Left renal cortex interstitium (tissue), 4 donors: ENCODE measurements at regions not wholly inside any gene's neighbourhood (a gene's known extent, or its start where the extent isn't known, plus 50 kb on each side); places are given as distances from the start of the nearest gene placed in this dataset.
A peak's percentile ranks its signal among the peaks of the same experiment; 100 is the strongest.
"Not testable (repeated sequence)": the region's sequence is repeated elsewhere in the genome, so short reads cannot be mapped to it uniquely, and the experiment has no call there.

Source experiments
- DNase-seq, 4 donors: peaks; one replicate each; pipeline ENCODE4 v3.0.0-alpha.2; 2013; ENCODE audit warnings: low read depth in 4 of 4, low spot score in 2 of 4, missing footprints in 1 of 4

GRCh38 chr2:180247658-180248057, 240.6 kb upstream of the CWC22 start:
- no peak for DNase-seq

DNA sequence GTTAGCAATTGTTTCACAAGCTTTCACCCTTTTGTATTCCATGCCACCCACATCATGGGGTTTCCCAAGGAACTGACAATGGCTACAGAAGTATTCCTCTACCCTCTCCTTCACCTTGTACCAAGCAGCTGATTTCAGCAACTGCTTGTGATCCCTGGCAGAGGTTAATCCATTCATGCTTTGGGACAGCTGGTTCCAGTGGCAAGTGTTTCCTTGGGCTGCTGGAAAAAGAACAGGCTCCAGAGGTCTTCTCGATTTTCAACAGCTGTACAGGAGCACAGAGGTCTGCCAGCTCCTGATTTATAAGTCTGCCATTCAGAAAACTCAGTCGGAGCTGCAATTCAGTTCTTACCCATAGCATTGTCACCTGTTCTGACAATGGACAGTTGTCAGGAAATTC, 239.2 kb upstream of the CWC22 start:
- DNase-seq = no peak

DNA sequence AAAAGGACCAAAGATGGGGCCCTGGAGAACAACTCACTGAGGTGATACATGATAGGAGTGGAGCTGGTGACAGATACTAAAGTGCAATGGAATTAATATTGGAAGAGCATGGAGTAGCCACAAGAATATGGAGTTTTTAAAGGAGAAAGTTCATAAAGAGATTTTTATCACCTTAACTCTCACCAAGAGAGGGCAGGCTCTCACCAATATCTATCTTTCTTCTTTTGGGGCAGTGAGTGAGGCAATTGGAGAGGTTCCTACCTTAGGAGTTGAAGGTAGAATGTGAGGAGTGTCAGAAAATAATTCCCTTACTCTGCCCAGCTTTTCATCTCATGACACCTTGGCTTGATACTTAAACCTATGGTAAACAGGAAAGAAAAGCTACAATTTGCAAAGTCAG, 233.7 kb upstream of the CWC22 start:
- no peak for DNase-seq

- no peak for DNase-seq
These were observed 231.6 kb upstream of the CWC22 start for GRCh38 chr2:180238729-180239128.

DNA sequence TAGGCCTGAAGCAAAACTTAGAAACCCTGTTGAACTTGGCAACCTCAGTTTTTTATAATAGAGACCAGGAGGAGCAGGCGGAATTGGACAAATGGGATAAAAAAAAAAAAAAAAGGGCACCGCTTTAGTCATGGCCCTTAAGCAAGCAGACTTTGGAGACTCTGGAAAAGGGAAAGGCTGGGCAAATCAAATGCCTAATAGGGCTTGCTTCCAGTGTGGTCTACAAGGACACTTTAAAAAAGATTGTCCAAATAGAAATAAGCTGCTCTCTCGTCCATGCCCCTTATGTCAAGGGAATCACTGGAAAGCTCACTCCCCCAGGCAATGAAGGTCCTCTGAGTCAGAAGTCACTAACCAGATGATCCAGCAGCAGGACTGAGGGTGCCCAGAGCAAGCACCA, 229.0 kb upstream of the CWC22 start:
- not testable (repeated sequence) for DNase-seq

DNA sequence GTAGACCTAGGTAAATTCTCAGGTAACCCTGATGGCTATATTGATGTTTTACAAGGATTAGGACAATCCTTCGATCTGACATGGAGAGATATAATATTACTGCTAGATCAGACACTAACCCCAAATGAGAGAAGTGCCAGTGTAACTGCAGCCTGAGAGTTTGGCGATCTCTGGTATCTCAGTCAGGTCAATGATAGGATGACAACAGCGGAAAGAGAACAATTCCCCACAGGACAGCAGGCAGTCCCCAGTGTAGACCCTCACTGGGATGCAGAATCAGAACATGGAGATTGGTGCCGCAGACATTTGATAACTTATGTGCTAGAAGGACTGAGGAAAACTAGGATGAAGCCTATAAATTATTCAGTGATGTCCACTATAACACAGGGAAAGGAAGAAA, 228.4 kb upstream of the CWC22 start:
- not testable (repeated sequence) for DNase-seq

- not testable (repeated sequence) for DNase-seq
These were observed 227.9 kb upstream of the CWC22 start for GRCh38 chr2:180234991-180235390.

GRCh38 chr2:180231015-180231414, 223.9 kb upstream of the CWC22 start:
- DNase-seq = no peak

DNA sequence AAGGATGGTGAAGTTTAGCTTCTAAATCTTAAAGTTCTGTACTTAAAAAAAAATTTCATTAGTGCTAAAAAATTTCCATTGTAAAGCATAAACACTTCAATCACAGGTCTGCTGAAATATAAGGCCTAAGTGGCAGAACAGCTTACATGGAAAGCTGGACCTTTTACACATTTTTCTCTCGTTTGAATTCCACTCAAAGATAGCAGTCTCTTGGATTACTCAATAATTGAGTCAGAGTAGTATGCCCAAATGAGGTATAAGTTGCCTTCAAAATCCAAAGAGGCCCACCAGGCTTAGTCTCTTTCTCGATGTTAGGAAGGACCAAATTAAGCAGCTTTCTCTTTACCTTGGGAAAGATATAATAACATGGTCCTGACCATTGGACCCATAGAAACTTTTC, 220.4 kb upstream of the CWC22 start:
- DNase-seq = no peak

DNA sequence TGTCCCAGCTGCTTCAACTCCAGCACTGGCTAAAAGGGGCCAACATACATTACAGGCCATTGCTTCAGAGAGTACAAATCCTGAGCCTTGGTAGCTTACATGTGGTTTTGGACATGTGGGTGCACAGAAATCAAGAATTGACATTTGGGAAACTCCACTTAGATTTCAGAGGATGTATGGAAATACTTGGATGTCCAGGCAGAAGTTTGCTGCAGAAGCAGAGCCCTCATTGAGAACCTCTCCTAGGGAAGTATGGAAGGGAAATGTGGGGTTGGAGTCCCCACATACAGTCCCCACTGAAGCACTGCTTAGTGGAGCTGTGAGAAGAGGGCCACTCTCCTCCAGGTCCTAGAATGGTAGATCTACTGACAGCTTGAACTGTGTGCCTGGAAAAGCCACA, 218.0 kb upstream of the CWC22 start:
- no peak for DNase-seq

- no peak for DNase-seq
These were observed 215.5 kb upstream of the CWC22 start for GRCh38 chr2:180222644-180223043.

DNA sequence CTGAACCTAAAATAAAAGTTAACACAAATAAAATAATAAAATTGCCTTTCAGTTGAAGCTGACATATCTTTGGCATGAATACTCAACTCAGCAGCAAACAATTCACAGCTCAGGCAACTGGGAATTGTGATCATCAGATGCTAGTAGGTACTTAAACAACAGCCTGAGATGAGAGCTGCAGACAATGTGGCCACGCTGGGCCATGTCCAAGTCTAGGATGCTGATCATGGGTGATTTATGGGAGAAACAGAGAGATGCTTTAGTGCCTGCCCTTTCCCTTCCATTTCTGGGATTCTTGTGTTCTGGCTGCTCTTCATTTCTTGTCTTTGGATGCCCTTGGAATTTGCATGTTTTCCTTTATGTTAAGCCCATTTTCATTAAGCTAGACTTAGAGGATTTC, 212.4 kb upstream of the CWC22 start:
- no peak for DNase-seq

- no peak for DNase-seq
These were observed 201.7 kb upstream of the CWC22 start for GRCh38 chr2:180208841-180209240.

- no peak for DNase-seq
These were observed 198.6 kb upstream of the CWC22 start for GRCh38 chr2:180205621-180206235.

- no peak for DNase-seq
These were observed 196.9 kb upstream of the CWC22 start for GRCh38 chr2:180203972-180204371.

DNA sequence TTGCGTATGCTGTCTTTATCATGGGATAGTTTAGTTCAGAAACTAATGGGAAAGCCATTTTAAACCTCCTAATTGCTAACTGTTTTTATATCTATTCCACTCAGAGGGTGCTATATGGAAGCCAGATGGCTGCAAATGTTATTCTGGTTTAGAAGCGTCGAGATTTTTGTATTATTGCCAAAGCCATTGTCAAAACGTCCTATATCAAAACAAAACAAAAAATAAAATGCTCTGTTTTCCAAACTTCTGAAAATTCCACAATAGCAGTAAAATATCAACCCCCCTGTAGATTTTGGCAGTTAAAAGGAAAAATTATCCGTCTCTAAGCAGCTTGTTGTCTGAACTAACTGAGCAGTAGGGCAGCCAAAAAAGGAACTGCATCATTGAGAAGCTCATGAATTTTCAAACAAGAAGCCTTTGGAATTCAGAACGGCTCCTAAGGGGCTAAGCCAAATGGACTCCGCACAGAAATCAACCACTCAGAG, 195.4 kb upstream of the CWC22 start:
- peak in 1 of 4 donors; percentile 34 for DNase-seq

- DNase-seq = no peak
These were observed 189.4 kb upstream of the CWC22 start for GRCh38 chr2:180196419-180196977.

GRCh38 chr2:180195847-180196246, 188.8 kb upstream of the CWC22 start:
- DNase-seq = no peak

DNA sequence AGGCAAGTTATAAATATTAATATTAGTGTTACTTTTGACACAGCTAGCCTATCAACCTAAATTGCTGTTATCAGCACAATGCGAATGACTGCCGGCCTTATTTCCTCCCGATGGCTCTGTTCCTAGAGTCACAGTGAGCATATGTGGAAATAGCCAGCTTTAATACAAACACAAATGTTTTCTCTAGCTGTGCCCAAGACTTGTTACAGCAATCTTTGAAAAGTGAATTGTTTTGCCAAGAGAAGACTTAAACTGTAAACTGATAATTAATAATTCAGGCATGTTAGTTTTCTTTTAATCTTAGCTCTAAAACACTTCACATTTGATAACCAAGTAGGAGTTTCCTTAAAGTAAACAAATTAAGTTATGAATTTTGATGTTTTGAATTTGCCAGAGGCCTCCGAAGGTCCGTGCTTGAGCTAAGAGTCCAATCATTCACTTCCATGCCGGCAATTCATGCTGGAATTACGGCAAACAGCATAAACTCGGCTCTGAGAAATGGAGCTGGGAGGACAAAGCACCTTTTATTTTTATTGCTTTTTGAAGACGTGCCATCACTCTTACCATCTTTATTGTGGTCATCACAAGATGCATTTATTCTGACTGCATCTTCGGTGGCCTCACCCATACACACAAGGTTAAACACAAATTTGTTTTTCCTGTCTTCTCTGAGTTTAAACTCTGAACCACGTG, 184.5 kb upstream of the CWC22 start:
- no peak for DNase-seq

- no peak for DNase-seq
These were observed 183.8 kb upstream of the CWC22 start for GRCh38 chr2:180190851-180191250.

- DNase-seq = no peak
These were observed 180.5 kb upstream of the CWC22 start for GRCh38 chr2:180187611-180188010.

- DNase-seq = no peak
These were observed 177.4 kb upstream of the CWC22 start for GRCh38 chr2:180184506-180184905.
